PC-3 (cell line): ENCODE measurements at regions not wholly inside any gene's neighbourhood (a gene's known extent, or its start where the extent isn't known, plus 50 kb on each side); places are given as distances from the start of the nearest gene placed in this dataset.

Experiments
- ATAC-seq: fragments of 200-7000 bp; cut with Tn5 transposase; 2 replicates; pipeline ENCODE4 v1.9.1; 2020; ENCODE audit warnings: mild to moderate bottlenecking, moderate library complexity
- BruUV-seq: library from RNA; stranded (reverse); fragments of 400-500 nt; replicated peaks from 2 replicates; lab custom pipeline; 2021; lab: Mats Ljungman, UMichigan
- CTCF ChIA-PET: fragments of 300-600 bp; sonication (Branson Sonifier 250); formaldehyde crosslinking; loops from one replicate; lab custom pipeline; 2022; ENCODE audit warnings: antibody characterized with exemption; lab: Charles Lee
- POLR2A ChIA-PET: fragments of 300-600 bp; sonication (Branson Sonifier 250); formaldehyde crosslinking; loops from one replicate; lab custom pipeline; 2022; ENCODE audit warnings: antibody characterized with exemption; ENCODE audit not compliant: unreplicated experiment; lab: Charles Lee
- DNase-seq: peaks from one replicate; pipeline ENCODE4 v3.0.0-alpha.2; 2015
- H2AFZ ChIP-seq: fragments of 300-600 bp; sonication (generic); 2 replicates; pipeline ENCODE4 v1.6.0; 2016; ENCODE audit warnings: antibody characterized with exemption, low read length
- H3F3A ChIP-seq: fragments of 300-600 bp; sonication (generic); one replicate; pipeline ENCODE4 v1.6.0; 2017; ENCODE audit warnings: antibody characterized with exemption, low read length, control low read depth, mild to moderate bottlenecking; ENCODE audit not compliant: unreplicated experiment
- H3K27ac ChIP-seq: fragments of 300-600 bp; sonication (generic); 2 replicates; pipeline ENCODE4 v1.5.1; 2016; ENCODE audit warnings: mild to moderate bottlenecking, low read length
- H3K27me3 ChIP-seq: fragments of 300-600 bp; sonication (generic); 2 replicates; pipeline ENCODE4 v1.6.1; 2016; ENCODE audit warnings: low read length, mixed read lengths
- H3K36me3 ChIP-seq: fragments of 300-600 bp; sonication (generic); 2 replicates; pipeline ENCODE4 v1.6.1; 2016; ENCODE audit warnings: low read depth, mixed run types, low read length, mixed read lengths
- H3K4me1 ChIP-seq: fragments of 300-600 bp; sonication (generic); 2 replicates; pipeline ENCODE4 v1.5.1; 2016; ENCODE audit warnings: low read length; ENCODE audit not compliant: insufficient read depth
- H3K4me2 ChIP-seq: fragments of 300-600 bp; sonication (generic); 2 replicates; pipeline ENCODE4 v1.6.0; 2016; ENCODE audit warnings: low read length
- H3K4me3 ChIP-seq: fragments of 300-600 bp; sonication (generic); 2 replicates; pipeline ENCODE4 v1.5.1; 2016; ENCODE audit warnings: mild to moderate bottlenecking, low read length, mixed read lengths
- H3K79me2 ChIP-seq: fragments of 300-600 bp; sonication (generic); 2 replicates; pipeline ENCODE4 v1.6.1; 2017; ENCODE audit warnings: low read length, mixed read lengths
- H3K9ac ChIP-seq: fragments of 300-600 bp; sonication (generic); 2 replicates; pipeline ENCODE4 v1.6.0; 2016; ENCODE audit warnings: mild to moderate bottlenecking, low read length
- H3K9me2 ChIP-seq: fragments of 300-600 bp; sonication (generic); replicated peaks from 2 replicates; pipeline ENCODE4 v1.6.1; 2016; ENCODE audit warnings: mixed run types, low read length, mixed read lengths
- H3K9me3 ChIP-seq: fragments of 300-600 bp; sonication (generic); 2 replicates; pipeline ENCODE4 v1.6.1; 2016; ENCODE audit warnings: low read length, mixed read lengths
- H4K20me1 ChIP-seq: fragments of 300-600 bp; sonication (generic); 2 replicates; pipeline ENCODE4 v1.6.1; 2016; ENCODE audit warnings: low read length, mixed read lengths
- EZH2 ChIP-seq: fragments of 300-600 bp; sonication (generic); IDR thresholded peaks from one replicate; pipeline ENCODE4 v1.6.1; 2017; ENCODE audit warnings: antibody characterized with exemption, mild to moderate bottlenecking, low read length; ENCODE audit not compliant: unreplicated experiment
- EZH2phosphoT487 ChIP-seq: fragments of 300-600 bp; sonication (generic); IDR thresholded peaks from 2 replicates; pipeline ENCODE4 v1.6.1; 2018; ENCODE audit warnings: mild to moderate bottlenecking, antibody characterized with exemption, low read length, borderline replicate concordance
- intact Hi-C: fragments of 100-400 bp; cut with micrococcal nuclease; formaldehyde crosslinking; loops from 2 replicates; pipeline ENCODE4 v1.9.0; 2023
- TF ChIP-seq, protein P1 (sequence below): fragments of 300-600 bp; sonication (generic); conservative IDR thresholded peaks from 2 replicates; pipeline ENCODE4 v1.5.1; 2017; ENCODE audit warnings: antibody characterized with exemption, low read depth, mild to moderate bottlenecking, low read length

DNA sequence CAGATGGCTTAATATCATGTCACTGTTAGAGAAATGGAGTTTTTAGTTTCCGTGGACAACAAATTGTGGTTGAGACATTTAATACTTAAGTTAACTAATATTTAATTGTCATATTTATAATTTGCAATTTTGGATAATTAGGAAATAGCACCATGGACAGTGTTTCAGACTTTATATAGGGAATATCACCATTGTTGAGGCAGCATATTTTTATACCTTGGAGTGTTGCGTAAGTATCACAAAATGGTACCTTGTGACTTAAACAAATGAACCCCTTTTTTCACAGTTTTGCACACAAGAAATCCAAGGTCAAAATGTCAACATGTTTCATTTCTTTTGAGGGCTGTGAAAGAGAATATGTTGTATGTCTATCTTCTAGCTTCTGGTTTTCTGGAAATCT is 539.9 kb downstream of the TECRL start:
- no peak overlapping the region for H2AFZ ChIP-seq
- no peak for ATAC-seq

DNA sequence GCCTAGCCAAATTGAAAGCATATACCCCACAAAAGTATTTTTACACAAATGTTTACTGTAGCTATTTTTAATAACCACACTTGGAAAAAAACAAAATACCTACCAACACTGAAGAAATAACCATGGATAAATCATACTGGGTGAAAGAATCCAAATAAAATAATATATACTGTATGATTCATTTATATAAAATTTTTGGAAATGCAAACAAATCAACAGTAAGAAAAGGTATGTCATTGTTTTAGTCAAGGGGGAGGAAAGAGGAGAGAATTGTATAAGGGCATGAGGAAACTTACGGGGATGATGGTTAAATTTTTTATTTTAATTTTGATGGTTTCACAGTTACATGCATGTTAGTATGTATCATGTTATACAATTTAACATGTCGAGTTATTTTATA is 557.8 kb downstream of the TECRL start:
- Histone ChIP-seq H3K9me3 (no peaks in the 10 kb centered on the region), H3K9me2 (no peaks in the 10 kb centered on the region), H4K20me1 (no peaks in the 10 kb centered on the region), H3K79me2 (no peaks in the 10 kb centered on the region), H2AFZ (no peak overlapping the region), H3K36me3 (no peaks in the 10 kb centered on the region), H3K27ac (no peak overlapping the region), H3K4me1 (no peaks in the 10 kb centered on the region), H3K9ac (no peak overlapping the region), H3K4me2 (peak overlapping the region; percentile 34; the same call in 1 of the 2 replicates), H3K4me3 (no peak overlapping the region), H3K27me3 (no peaks in the 10 kb centered on the region), H3F3A (no peaks in the 10 kb centered on the region)
- POLR2A ChIA-PET = interaction anchor here (0.6 to 0.7 kb wide), 2 partner anchors 86 to 377 kb away, joined by 3 read pairs; no protein-coding TSS in a partner anchor
- TF ChIP-seq, protein P1, sequence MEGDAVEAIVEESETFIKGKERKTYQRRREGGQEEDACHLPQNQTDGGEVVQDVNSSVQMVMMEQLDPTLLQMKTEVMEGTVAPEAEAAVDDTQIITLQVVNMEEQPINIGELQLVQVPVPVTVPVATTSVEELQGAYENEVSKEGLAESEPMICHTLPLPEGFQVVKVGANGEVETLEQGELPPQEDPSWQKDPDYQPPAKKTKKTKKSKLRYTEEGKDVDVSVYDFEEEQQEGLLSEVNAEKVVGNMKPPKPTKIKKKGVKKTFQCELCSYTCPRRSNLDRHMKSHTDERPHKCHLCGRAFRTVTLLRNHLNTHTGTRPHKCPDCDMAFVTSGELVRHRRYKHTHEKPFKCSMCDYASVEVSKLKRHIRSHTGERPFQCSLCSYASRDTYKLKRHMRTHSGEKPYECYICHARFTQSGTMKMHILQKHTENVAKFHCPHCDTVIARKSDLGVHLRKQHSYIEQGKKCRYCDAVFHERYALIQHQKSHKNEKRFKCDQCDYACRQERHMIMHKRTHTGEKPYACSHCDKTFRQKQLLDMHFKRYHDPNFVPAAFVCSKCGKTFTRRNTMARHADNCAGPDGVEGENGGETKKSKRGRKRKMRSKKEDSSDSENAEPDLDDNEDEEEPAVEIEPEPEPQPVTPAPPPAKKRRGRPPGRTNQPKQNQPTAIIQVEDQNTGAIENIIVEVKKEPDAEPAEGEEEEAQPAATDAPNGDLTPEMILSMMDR = no peak
- TF ChIP-seq EZH2 (no peak), EZH2phosphoT487 (no peak)
- no TSS peak for BruUV-seq
- peak; percentile 38 for DNase-seq
- peak; percentile 99 for ATAC-seq
- intact Hi-C loops = loop anchor here (2.0 kb wide), 2 partner anchors 25 to 227 kb away; no protein-coding TSS in a partner anchor
- CTCF ChIA-PET = no interaction called here

More for the DNA sequence above, 539.9 kb downstream of the TECRL start:
- Histone ChIP-seq H3K36me3 (no peaks in the 10 kb centered on the region), H4K20me1 (no peaks in the 10 kb centered on the region), H3K9ac (no peak overlapping the region), H3F3A (no peaks in the 10 kb centered on the region), H3K4me3 (no peak overlapping the region), H3K27me3 (no peaks in the 10 kb centered on the region), H3K4me1 (no peaks in the 10 kb centered on the region), H3K4me2 (no peak overlapping the region), H3K79me2 (no peaks in the 10 kb centered on the region), H3K9me3 (no peaks in the 10 kb centered on the region), H3K9me2 (no peaks in the 10 kb centered on the region), H3K27ac (no peak overlapping the region)
- ChIA-PET POLR2A (no interaction called here), CTCF (no interaction called here)
- DNase-seq = no peak
- TF ChIP-seq, protein P1 = no peak
- no peak for TF ChIP-seq EZH2
- TF ChIP-seq EZH2phosphoT487 = no peak
- BruUV-seq = no TSS peak
- intact Hi-C loops = no loop called here

DNA sequence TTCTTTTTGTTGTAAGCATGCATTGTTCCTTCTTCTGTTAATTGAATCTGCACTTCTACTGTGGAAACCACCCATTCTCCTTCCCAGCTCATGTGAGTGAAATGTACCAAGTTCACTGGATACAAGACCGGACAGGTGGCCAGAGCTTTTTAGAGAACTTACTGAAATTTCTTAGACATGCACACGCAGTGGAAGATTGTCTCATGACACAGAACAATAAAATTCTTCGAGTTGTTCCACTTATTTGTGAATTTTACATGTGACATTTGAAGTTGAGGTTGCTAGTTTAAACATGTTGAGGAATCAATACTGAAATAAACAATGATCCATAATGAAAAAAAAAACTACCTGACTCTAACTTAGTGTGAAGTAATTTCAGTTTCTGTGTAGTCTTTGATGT is 568.0 kb downstream of the TECRL start:
- Histone ChIP-seq H3K4me3 (no peak overlapping the region), H3K9me3 (no peaks in the 10 kb centered on the region), H3K4me1 (no peaks in the 10 kb centered on the region), H3K36me3 (no peaks in the 10 kb centered on the region), H3K27me3 (no peaks in the 10 kb centered on the region), H3K27ac (no peak overlapping the region), H3K9ac (no peak overlapping the region), H3K4me2 (no peak overlapping the region), H3F3A (no peaks in the 10 kb centered on the region), H3K79me2 (no peaks in the 10 kb centered on the region), H3K9me2 (no peaks in the 10 kb centered on the region), H2AFZ (no peak overlapping the region), H4K20me1 (no peaks in the 10 kb centered on the region)
- intact Hi-C loops = no loop called here
- DNase-seq (no peak), ATAC-seq (no peak)
- no TSS peak for BruUV-seq
- CTCF ChIA-PET = no interaction called here
- no peak for TF ChIP-seq EZH2phosphoT487
- TF ChIP-seq, protein P1 = no peak
- TF ChIP-seq EZH2 = no peak
- POLR2A ChIA-PET = no interaction called here
